Suprapubic skin (tissue), 4 donors: ENCODE measurements at regions not wholly inside any gene's neighbourhood (a gene's known extent, or its start where the extent isn't known, plus 50 kb on each side); places are given as distances from the start of the nearest gene placed in this dataset.

ENCODE experiments used
- DNase-seq, 2 donors: peaks; one replicate each; pipeline ENCODE4 v3.0.0-alpha.2; 2019; ENCODE audit warnings: low spot score in 2 of 2
- H3K27ac ChIP-seq: fragments of 200-600 bp; sonication (generic); one replicate; pipeline ENCODE4 v1.5.1; 2019
- H3K27me3 ChIP-seq: fragments of 200-600 bp; sonication (generic); one replicate; pipeline ENCODE4 v1.5.1; 2019
- H3K36me3 ChIP-seq: fragments of 200-600 bp; sonication (generic); one replicate; pipeline ENCODE4 v1.5.1; 2019
- H3K4me1 ChIP-seq: fragments of 200-600 bp; sonication (generic); one replicate; pipeline ENCODE4 v1.5.1; 2019
- H3K4me3 ChIP-seq: fragments of 200-600 bp; sonication (generic); one replicate; pipeline ENCODE4 v1.5.1; 2019; ENCODE audit warnings: mild to moderate bottlenecking
- H3K9me3 ChIP-seq: fragments of 200-600 bp; sonication (generic); one replicate; pipeline ENCODE4 v1.5.1; 2019
- EP300 ChIP-seq: sonication (generic); formaldehyde crosslinking; IDR thresholded peaks from one replicate; pipeline ENCODE4 v1.6.1; 2017; ENCODE audit warnings: antibody characterized with exemption
- POLR2A ChIP-seq, 2 donors: fragments of 450-650 bp; IDR thresholded peaks; one replicate each; pipeline ENCODE4 v1.6.1; 2017; ENCODE audit warnings: antibody characterized with exemption in 2 of 2, mild to moderate bottlenecking in 2 of 2, moderate library complexity in 2 of 2
- POLR2AphosphoS5 ChIP-seq, 3 donors: sonication (generic); formaldehyde crosslinking; IDR thresholded peaks; one replicate each; pipeline ENCODE4 v1.6.1; 2017; ENCODE audit warnings: antibody characterized with exemption in 3 of 3
- WGBS: methylation state at CpG from one replicate; pipeline ENCODE4 v1.1.5; 2018; 5-methylcytosine and 5-hydroxymethylcytosine counted together
- TF ChIP-seq, protein P1 (sequence below), 2 donors: fragments of 200-600 bp in 1 of 2; fragments of 450-650 bp in 1 of 2; sonication (generic) in 1 of 2; IDR thresholded peaks; one replicate each; pipeline ENCODE4 v1.5.1; 2016 to 2019; ENCODE audit warnings: antibody characterized with exemption in 2 of 2, mild to moderate bottlenecking in 1 of 2, moderate library complexity in 1 of 2

DNA sequence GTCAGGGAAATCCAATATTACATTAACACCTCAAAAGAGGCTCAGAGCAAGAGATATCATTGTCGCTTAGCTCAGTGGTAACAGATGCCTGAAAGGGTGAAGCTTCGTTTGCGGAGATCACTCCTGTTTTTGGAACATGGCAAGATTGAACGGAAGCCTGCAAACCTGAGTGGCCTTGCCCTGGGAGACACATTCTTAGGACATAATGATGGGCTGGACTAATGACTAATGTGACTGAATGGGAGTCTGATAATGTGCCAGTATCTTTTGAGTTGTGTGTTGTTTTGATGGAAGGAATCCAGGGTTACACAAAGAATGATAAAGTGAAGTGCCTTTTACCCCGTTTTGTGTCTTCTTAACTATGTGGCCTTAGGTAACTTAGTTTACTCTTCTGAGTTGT lies 109.3 kb upstream of the IFNG-AS1 start:
- H3K27ac ChIP-seq, result no peak overlapping the region

GRCh38 chr12:67881565-67881964 lies 107.7 kb upstream of the IFNG-AS1 start:
- 65% methylated on average over 2 of the region's 2 CpGs for WGBS
- DNase-seq, result no peak
- H3K9me3 ChIP-seq, result no peaks in the 10 kb centered on the region
- no peaks in the 10 kb centered on the region for H3K27me3 ChIP-seq
- no peaks in the 10 kb centered on the region for H3K36me3 ChIP-seq
- TF ChIP-seq, protein P1, sequence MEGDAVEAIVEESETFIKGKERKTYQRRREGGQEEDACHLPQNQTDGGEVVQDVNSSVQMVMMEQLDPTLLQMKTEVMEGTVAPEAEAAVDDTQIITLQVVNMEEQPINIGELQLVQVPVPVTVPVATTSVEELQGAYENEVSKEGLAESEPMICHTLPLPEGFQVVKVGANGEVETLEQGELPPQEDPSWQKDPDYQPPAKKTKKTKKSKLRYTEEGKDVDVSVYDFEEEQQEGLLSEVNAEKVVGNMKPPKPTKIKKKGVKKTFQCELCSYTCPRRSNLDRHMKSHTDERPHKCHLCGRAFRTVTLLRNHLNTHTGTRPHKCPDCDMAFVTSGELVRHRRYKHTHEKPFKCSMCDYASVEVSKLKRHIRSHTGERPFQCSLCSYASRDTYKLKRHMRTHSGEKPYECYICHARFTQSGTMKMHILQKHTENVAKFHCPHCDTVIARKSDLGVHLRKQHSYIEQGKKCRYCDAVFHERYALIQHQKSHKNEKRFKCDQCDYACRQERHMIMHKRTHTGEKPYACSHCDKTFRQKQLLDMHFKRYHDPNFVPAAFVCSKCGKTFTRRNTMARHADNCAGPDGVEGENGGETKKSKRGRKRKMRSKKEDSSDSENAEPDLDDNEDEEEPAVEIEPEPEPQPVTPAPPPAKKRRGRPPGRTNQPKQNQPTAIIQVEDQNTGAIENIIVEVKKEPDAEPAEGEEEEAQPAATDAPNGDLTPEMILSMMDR (IDR thresholded peaks at IDR 0.05), result no peak
- TF ChIP-seq POLR2AphosphoS5 (IDR thresholded peaks at IDR 0.05), result no peak
- H3K4me3 ChIP-seq, result no peak overlapping the region
- no peaks in the 10 kb centered on the region for H3K4me1 ChIP-seq
- no peak overlapping the region for H3K27ac ChIP-seq

More for the DNA sequence above, 109.3 kb upstream of the IFNG-AS1 start:
- Histone ChIP-seq H3K36me3 (no peaks in the 10 kb centered on the region), H3K9me3 (no peaks in the 10 kb centered on the region), H3K27me3 (no peaks in the 10 kb centered on the region), H3K4me3 (no peak overlapping the region), H3K4me1 (no peaks in the 10 kb centered on the region)
- no peak for TF ChIP-seq POLR2AphosphoS5 (IDR thresholded peaks at IDR 0.05)
- WGBS, result 73% methylated on average over 5 of the region's 5 CpGs
- DNase-seq, result no peak

DNA sequence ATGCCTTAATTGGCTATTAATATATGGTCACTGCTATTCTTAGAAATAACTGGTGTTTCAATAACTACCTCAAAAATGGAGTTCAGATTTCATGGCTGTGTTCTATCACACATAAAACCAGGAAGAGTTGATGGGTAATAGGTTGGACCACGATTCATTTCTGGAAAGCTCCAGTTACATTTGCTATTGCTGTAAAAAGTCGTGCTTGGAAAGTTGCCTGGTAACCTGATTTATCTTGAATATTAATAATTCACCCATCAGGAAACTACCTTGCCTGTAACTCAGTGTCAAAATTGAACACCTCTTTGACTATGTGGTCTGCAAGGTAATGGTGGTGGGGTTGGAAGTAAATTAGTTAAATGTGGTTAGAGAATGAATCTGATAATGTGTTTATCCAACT lies 104.7 kb upstream of the IFNG-AS1 start:
- Histone ChIP-seq H3K27ac (no peak overlapping the region), H3K4me3 (no peak overlapping the region), H3K9me3 (no peaks in the 10 kb centered on the region), H3K4me1 (no peaks in the 10 kb centered on the region), H3K36me3 (no peaks in the 10 kb centered on the region), H3K27me3 (no peaks in the 10 kb centered on the region)
- TF ChIP-seq POLR2A (IDR thresholded peaks at IDR 0.05), result no peak
- TF ChIP-seq POLR2AphosphoS5 (IDR thresholded peaks at IDR 0.05), result no peak
- no peak for TF ChIP-seq EP300
- TF ChIP-seq, protein P1 (IDR thresholded peaks at IDR 0.05), result no peak
- whole genome bisulfite sequencing, result 38% methylated on average over 2 of the region's 2 CpGs
- DNase-seq, result no peak

GRCh38 chr12:67885375-67886169 lies 103.7 kb upstream of the IFNG-AS1 start:
- no peak for DNase-seq

GRCh38 chr12:67887065-67887464 lies 102.2 kb upstream of the IFNG-AS1 start:
- H3K4me1 ChIP-seq, result no peaks in the 10 kb centered on the region
- DNase-seq, result no peak
- TF ChIP-seq POLR2AphosphoS5 (IDR thresholded peaks at IDR 0.05), result no peak
- TF ChIP-seq POLR2A (IDR thresholded peaks at IDR 0.05), result no peak
- TF ChIP-seq, protein P1 (IDR thresholded peaks at IDR 0.05), result no peak
- TF ChIP-seq EP300, result no peak

More at GRCh38 chr12:67885375-67886169, 103.7 kb upstream of the IFNG-AS1 start:
- Histone ChIP-seq H3K27me3 (no peaks in the 10 kb centered on the region), H3K9me3 (no peaks in the 10 kb centered on the region), H3K4me3 (no peak overlapping the region), H3K27ac (no peak overlapping the region), H3K4me1 (no peaks in the 10 kb centered on the region), H3K36me3 (no peaks in the 10 kb centered on the region)
- TF ChIP-seq POLR2A (IDR thresholded peaks at IDR 0.05), result no peak
- TF ChIP-seq, protein P1 (IDR thresholded peaks at IDR 0.05), result no peak
- TF ChIP-seq POLR2AphosphoS5 (IDR thresholded peaks at IDR 0.05), result no peak
- no peak for TF ChIP-seq EP300
- WGBS, result 34% methylated on average over 7 of the region's 7 CpGs

More at GRCh38 chr12:67887065-67887464, 102.2 kb upstream of the IFNG-AS1 start:
- H3K27me3 ChIP-seq, result no peaks in the 10 kb centered on the region
- no peaks in the 10 kb centered on the region for H3K36me3 ChIP-seq
- no peaks in the 10 kb centered on the region for H3K9me3 ChIP-seq
- no peak overlapping the region for H3K27ac ChIP-seq
- H3K4me3 ChIP-seq, result no peak overlapping the region
